ENCODE measurements at regions not wholly inside any gene's neighbourhood (a gene's known extent, or its start where the extent isn't known, plus 50 kb on each side); places are given as distances from the start of the nearest gene placed in this dataset.
"Not testable (repeated sequence)": the region's sequence is repeated elsewhere in the genome, so short reads cannot be mapped to it uniquely, and the experiment has no call there.

- no peak for DNase-seq
- Mint-ChIP-seq H3K4me3 (no peak overlapping the region), H3K27ac (no peak overlapping the region), H3K36me3 (ENCODE audit: low read depth) (no peaks in the 10 kb centered on the region), H3K27me3 (no peaks in the 10 kb centered on the region), H3K9me3 (peaks cover 4% of the 10 kb centered on the region), H3K4me1 (ENCODE audit: low read depth) (peaks cover 16% of the 10 kb centered on the region)
Measured at GRCh38 chr6:130715058-130715457, 112.1 kb upstream of the SMLR1 start.

GRCh38 chr6:130716466-130716865, 110.7 kb upstream of the SMLR1 start:
- Mint-ChIP-seq H3K27me3 (no peaks in the 10 kb centered on the region), H3K27ac (no peak overlapping the region), H3K9me3 (peaks cover 4% of the 10 kb centered on the region), H3K36me3 (ENCODE audit: low read depth) (no peaks in the 10 kb centered on the region), H3K4me3 (no peak overlapping the region), H3K4me1 (ENCODE audit: low read depth) (peaks cover 18% of the 10 kb centered on the region)
- no peak for DNase-seq

GRCh38 chr6:130717657-130718056, 109.5 kb upstream of the SMLR1 start:
- DNase-seq: no peak
- H3K36me3 Mint-ChIP-seq (ENCODE audit: low read depth): no peaks in the 10 kb centered on the region
- no peaks in the 10 kb centered on the region for H3K27me3 Mint-ChIP-seq
- H3K27ac Mint-ChIP-seq: no peak overlapping the region
- H3K4me3 Mint-ChIP-seq: no peak overlapping the region
- peaks cover 4% of the 10 kb centered on the region for H3K9me3 Mint-ChIP-seq
- H3K4me1 Mint-ChIP-seq (ENCODE audit: low read depth): peaks cover 18% of the 10 kb centered on the region

DNA sequence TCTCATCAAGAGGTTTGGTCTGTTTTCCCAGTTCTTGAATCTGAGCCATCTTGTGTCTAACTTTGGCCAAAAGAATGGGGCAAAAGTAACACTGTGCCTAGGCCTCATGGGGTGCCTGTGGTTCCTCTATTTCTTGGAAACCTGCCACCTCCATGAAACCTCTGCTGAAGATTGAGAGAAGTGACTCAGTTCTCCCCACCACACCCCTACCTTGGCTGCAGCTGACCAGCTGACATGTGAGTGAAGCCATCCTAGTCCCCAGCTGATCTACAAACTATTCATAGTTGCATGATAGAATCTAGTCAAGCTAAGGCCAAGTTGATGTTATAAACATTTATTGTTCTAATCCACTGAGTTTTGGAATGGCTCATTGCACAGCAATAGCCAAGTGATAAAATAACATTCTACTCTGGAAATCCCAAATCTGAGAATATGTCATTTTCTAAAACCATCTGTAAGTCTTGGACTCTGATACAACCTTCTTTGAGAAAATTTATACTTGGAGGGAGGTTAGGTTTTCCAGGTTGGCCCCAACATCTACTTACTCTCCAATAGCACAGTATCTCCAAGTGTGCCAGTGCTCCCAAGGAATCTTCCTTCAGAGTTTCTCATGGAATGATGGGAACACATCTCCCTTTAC, 107.0 kb upstream of the SMLR1 start:
- Mint-ChIP-seq H3K4me1 (ENCODE audit: low read depth) (peaks cover 31% of the 10 kb centered on the region), H3K9me3 (peaks cover 4% of the 10 kb centered on the region), H3K27ac (no peak overlapping the region), H3K27me3 (no peaks in the 10 kb centered on the region), H3K4me3 (no peak overlapping the region), H3K36me3 (ENCODE audit: low read depth) (no peaks in the 10 kb centered on the region)
- DNase-seq: no peak

DNA sequence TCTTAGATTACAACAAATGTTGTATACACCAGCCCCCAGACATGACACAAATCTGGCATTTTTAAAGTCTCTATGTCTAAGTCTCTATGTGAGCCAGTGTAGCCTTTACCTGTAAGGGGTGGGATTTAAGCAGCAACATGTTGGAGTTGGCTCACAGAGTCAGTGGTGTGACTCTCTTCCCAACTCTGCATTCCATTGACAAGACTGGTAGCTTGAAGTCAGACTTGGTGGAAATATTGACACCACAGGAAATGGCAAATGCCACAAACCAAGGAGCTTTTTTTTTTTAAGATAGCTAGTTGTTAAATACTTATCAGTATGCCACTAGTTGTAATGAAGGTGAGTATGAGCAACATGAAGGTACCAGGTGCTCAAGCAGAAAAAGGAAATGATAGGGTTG, 103.1 kb upstream of the SMLR1 start:
- Mint-ChIP-seq H3K4me3 (no peak overlapping the region), H3K9me3 (peaks cover 5% of the 10 kb centered on the region), H3K4me1 (ENCODE audit: low read depth) (peaks cover 18% of the 10 kb centered on the region), H3K27ac (no peak overlapping the region), H3K36me3 (ENCODE audit: low read depth) (no peaks in the 10 kb centered on the region), H3K27me3 (no peaks in the 10 kb centered on the region)
- DNase-seq: no peak

DNA sequence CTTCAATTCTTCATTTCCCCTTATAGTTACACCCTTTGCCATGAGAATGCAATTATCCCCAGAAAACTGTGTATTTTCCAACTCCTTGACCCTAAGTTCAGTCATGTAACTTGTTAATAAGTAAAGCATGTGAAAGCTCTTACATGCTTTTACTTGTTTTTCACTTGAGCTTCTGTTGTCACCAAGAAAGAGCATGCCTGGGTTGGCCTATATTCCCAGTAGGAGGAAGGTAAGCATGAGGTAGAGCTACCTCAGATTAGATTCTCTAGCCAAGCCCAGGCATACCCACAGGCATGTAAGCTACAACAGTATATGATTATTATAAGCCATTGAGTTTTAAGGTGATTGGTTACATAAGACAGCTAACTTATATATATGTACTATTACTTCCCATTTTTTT, 101.7 kb upstream of the SMLR1 start:
- Mint-ChIP-seq H3K4me3 (no peak overlapping the region), H3K9me3 (peaks cover 5% of the 10 kb centered on the region), H3K27ac (no peak overlapping the region), H3K4me1 (ENCODE audit: low read depth) (peaks cover 15% of the 10 kb centered on the region), H3K27me3 (no peaks in the 10 kb centered on the region), H3K36me3 (ENCODE audit: low read depth) (no peaks in the 10 kb centered on the region)
- no peak for DNase-seq

DNA sequence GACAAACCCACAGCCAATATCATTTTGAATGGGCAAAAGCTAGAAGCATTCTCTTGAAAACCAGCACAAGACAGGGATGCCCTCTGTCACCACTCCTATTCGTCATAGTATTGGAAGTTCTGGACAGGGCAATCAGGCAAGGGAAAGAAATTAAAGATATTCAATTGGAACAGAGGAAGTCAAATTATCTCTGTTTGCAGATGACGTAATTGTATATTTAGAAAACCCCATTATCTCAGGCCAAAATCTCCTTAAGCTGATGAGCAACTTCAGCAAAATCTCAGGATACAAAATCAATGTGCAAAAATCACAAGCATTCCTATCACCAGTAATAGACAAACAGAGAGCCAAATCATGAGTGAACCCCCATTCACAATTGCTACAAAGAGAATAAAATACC, 99.1 kb upstream of the SMLR1 start:
- DNase-seq; H3K9me3 Mint-ChIP-seq; H3K36me3 Mint-ChIP-seq (ENCODE audit: low read depth); H3K27ac Mint-ChIP-seq; H3K27me3 Mint-ChIP-seq; H3K4me3 Mint-ChIP-seq: not testable (repeated sequence)
- peaks cover 18% of the 10 kb centered on the region for H3K4me1 Mint-ChIP-seq (ENCODE audit: low read depth)

GRCh38 chr6:130730600-130730999, 96.6 kb upstream of the SMLR1 start:
- H3K9me3 Mint-ChIP-seq: peaks cover 5% of the 10 kb centered on the region
- H3K4me1 Mint-ChIP-seq (ENCODE audit: low read depth): peaks cover 4% of the 10 kb centered on the region
- H3K27me3 Mint-ChIP-seq: no peaks in the 10 kb centered on the region
- no peaks in the 10 kb centered on the region for H3K36me3 Mint-ChIP-seq (ENCODE audit: low read depth)
- no peak overlapping the region for H3K27ac Mint-ChIP-seq
- DNase-seq: no peak
- no peak overlapping the region for H3K4me3 Mint-ChIP-seq

GRCh38 chr6:130734161-130734560, 93.0 kb upstream of the SMLR1 start:
- no peak for DNase-seq
- Mint-ChIP-seq H3K27me3 (no peaks in the 10 kb centered on the region), H3K36me3 (ENCODE audit: low read depth) (no peaks in the 10 kb centered on the region), H3K9me3 (no peaks in the 10 kb centered on the region), H3K4me3 (no peak overlapping the region), H3K4me1 (ENCODE audit: low read depth) (peaks cover 4% of the 10 kb centered on the region), H3K27ac (no peak overlapping the region)

GRCh38 chr6:130740308-130740707, 86.9 kb upstream of the SMLR1 start:
- Mint-ChIP-seq H3K27ac (no peak overlapping the region), H3K36me3 (ENCODE audit: low read depth) (no peaks in the 10 kb centered on the region), H3K9me3 (no peaks in the 10 kb centered on the region), H3K4me3 (no peak overlapping the region), H3K27me3 (peaks cover 9% of the 10 kb centered on the region), H3K4me1 (ENCODE audit: low read depth) (no peaks in the 10 kb centered on the region)
- no peak for DNase-seq

DNA sequence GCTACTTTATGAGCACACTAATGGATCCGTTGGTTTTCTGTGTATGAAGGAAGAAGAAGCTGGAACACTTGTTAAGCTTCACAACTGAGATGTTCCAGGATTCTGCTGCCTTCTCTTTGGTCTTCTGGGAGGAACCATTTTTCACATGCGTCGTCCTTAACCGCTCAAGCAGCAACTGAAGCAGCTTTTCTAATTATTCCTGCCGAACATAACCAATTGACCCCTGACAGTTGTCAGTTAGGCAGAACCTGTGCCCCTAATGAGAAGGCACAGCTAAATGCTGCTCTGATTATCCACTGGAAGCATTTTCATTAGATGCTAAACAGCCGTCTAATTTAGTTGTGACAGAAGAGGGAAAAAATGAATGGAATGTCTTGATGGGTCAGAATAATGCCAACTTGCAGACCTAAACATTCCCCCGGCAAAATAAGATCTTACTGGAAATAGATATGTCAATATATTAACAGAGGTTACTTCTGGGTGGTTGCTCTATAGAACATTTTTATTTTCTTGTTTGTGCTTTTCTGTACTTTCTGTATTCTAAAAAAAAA, 85.0 kb upstream of the SMLR1 start:
- DNase-seq: no peak
- Mint-ChIP-seq H3K27ac (no peak overlapping the region), H3K4me3 (no peak overlapping the region), H3K27me3 (peaks cover 9% of the 10 kb centered on the region), H3K4me1 (ENCODE audit: low read depth) (no peaks in the 10 kb centered on the region), H3K36me3 (ENCODE audit: low read depth) (no peaks in the 10 kb centered on the region), H3K9me3 (no peaks in the 10 kb centered on the region)

DNA sequence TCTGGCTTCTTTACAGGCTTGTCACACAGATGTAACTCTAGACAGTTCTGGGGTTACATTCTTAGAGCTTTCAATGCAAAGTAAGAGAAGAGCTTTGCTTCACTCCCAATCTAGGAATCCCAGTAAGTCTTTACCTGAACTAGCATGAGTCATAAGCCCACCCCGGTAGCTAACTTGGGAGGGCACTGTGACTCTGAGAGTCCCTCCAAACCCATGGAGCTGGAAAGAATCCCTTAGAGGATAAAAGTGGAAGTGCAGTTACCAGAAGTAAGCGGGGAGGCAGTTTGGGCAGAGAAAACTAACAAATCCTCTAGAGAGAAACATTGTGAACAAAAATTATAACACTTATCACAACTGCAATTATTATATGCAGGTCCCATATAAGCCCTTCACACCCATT, 84.0 kb upstream of the SMLR1 start:
- no peak for DNase-seq
- H3K27ac Mint-ChIP-seq: no peak overlapping the region
- H3K27me3 Mint-ChIP-seq: peaks cover 9% of the 10 kb centered on the region
- no peaks in the 10 kb centered on the region for H3K9me3 Mint-ChIP-seq
- no peak overlapping the region for H3K4me3 Mint-ChIP-seq
- no peaks in the 10 kb centered on the region for H3K36me3 Mint-ChIP-seq (ENCODE audit: low read depth)
- H3K4me1 Mint-ChIP-seq (ENCODE audit: low read depth): no peaks in the 10 kb centered on the region

DNA sequence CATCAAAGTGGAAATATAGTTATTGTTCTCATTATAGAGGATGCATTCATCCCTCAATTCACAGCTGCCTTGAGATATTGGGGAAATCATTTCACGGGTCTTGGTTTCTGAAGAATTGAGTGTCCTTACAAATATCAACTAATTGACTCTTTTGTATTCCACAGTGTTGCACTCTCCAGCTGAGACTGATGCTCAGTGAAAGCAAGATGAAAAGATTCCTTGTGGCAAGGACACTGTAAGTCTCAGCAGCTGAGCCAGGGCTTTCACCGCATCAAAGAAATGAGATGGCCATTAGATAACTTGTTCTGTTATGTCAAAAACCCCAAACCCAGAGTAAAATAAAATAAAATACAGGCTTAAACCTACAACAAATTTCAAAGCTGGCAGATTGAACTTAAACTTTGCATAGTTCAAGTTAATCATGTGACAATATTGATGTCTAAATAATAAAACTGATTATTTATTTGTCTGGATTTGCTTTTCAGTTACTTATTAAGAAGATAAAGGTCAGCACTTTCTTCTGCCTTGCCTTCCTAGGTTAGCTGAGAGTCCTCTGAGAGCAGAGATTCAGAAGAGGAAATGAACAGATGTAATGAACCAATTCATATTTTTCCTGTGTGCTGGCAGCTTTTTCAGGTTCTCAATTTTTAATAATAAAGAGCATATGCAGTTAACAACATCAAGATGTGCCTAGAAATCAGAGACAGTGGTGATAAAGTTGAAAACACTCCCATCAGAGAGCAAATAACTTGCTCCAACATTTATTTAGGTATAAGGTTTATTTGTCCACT, 82.4 kb upstream of the SMLR1 start:
- DNase-seq: no peak
- no peak overlapping the region for H3K4me3 Mint-ChIP-seq
- H3K9me3 Mint-ChIP-seq: peaks cover 10% of the 10 kb centered on the region
- H3K27ac Mint-ChIP-seq: no peak overlapping the region
- H3K4me1 Mint-ChIP-seq (ENCODE audit: low read depth): no peaks in the 10 kb centered on the region
- H3K36me3 Mint-ChIP-seq (ENCODE audit: low read depth): no peaks in the 10 kb centered on the region
- H3K27me3 Mint-ChIP-seq: peaks cover 9% of the 10 kb centered on the region

GRCh38 chr6:130748041-130748440, 79.2 kb upstream of the SMLR1 start:
- Mint-ChIP-seq H3K4me3 (no peak overlapping the region), H3K27ac (no peak overlapping the region), H3K27me3 (no peaks in the 10 kb centered on the region), H3K9me3 (peaks cover 10% of the 10 kb centered on the region), H3K36me3 (ENCODE audit: low read depth) (no peaks in the 10 kb centered on the region), H3K4me1 (ENCODE audit: low read depth) (no peaks in the 10 kb centered on the region)
- DNase-seq: no peak

DNA sequence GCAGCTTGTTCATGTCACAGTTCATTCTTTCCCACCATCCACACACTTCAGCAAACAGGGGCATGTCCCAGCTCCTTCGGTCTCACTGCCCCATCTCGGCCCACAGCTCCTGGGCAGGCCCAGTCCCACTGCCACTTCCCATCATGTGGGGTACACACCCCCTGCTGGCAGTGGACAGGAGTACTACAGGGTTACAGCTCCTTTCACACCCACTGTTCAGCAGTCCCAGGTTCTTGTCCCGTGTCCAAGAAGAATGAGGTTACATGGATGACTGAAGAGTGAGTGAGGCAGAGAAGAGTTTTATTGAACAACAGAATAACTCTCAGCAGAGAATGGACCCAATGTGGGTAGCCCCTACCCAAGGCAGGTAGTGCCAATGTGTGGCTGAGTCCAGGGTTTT, 77.8 kb upstream of the SMLR1 start:
- Mint-ChIP-seq H3K9me3 (peaks cover 10% of the 10 kb centered on the region), H3K27me3 (no peaks in the 10 kb centered on the region), H3K4me3 (no peak overlapping the region), H3K4me1 (ENCODE audit: low read depth) (no peaks in the 10 kb centered on the region), H3K27ac (no peak overlapping the region), H3K36me3 (ENCODE audit: low read depth) (no peaks in the 10 kb centered on the region)
- no peak for DNase-seq

Measured in activated T-cell treated with anti-CD3 and anti-CD28 coated beads, Interleukin-2, amount 50 U/mL, for 24 hours (primary cell).